ENCODE measurements at regions not wholly inside any gene's neighbourhood (a gene's known extent, or its start where the extent isn't known, plus 50 kb on each side); places are given as distances from the start of the nearest gene placed in this dataset.

GRCh38 chr2:180190851-180191250 lies 183.8 kb upstream of the CWC22 start:
- DNase-seq: no peak

- no peak for DNase-seq
Observed at GRCh38 chr2:180187611-180188010, 180.5 kb upstream of the CWC22 start.

GRCh38 chr2:180184506-180184905 lies 177.4 kb upstream of the CWC22 start:
- DNase-seq: no peak

- DNase-seq: no peak
Observed at GRCh38 chr2:180180511-180180910, 173.4 kb upstream of the CWC22 start.

- DNase-seq: no peak
Observed at GRCh38 chr2:180177534-180177933, 170.4 kb upstream of the CWC22 start.

DNA sequence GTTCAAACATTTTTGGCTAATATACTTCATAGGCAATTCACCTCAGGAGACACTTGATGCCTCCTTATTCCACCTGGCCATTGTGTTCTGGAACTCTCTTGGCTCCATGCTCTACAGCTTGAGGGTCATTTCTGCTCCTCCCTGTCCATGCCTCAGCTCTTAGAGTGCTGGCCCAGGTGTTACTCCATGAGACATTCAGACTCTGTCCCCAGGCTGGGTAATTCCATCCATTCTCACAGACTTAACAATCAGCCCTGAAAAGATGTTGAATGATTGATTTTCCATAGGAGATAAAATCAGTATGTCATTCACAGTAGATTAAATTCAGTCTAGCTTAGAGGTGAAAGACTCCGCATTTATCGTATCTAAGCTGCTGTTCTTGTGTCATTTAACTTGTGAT lies 168.6 kb upstream of the CWC22 start:
- DNase-seq: no peak

DNA sequence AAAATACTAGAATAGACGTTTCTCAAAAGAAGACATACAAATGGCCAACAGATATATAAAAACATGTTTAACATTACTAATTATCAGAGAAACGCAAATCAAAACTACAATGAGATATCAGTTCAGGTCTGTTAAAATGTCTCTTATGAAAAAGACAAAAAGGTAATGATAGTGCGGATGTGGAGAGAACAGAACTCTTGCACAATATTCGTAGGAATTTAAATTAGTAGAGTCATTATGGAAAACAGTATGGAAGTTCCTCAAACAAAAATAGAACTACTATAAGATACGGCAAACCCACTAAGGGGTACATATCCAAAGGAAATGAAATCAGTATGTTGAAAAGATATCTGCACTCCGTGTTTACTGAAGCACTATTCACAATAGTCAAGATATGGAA lies 167.5 kb upstream of the CWC22 start:
- DNase-seq: no peak

GRCh38 chr2:180169474-180169873 lies 162.4 kb upstream of the CWC22 start:
- DNase-seq: no peak

DNA sequence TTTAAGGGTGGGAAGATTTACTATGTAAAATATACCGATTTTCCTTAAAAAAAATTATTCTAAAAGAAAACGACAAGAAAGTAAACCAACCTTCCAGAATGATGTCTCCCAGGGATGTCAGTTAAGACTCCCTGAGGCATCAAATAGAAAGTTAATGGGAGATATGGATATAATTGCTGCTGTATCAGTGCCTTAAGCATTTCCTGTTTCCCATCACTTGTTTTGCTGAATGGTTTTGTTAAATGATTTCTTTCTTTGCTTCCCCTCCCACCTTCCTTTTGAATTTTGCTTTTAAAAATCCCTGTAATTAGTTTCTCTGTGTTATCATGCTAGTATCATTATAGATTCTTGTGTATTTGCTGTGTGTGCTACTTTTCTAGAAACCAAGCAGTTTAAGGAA lies 154.3 kb upstream of the CWC22 start:
- no peak for DNase-seq

DNA sequence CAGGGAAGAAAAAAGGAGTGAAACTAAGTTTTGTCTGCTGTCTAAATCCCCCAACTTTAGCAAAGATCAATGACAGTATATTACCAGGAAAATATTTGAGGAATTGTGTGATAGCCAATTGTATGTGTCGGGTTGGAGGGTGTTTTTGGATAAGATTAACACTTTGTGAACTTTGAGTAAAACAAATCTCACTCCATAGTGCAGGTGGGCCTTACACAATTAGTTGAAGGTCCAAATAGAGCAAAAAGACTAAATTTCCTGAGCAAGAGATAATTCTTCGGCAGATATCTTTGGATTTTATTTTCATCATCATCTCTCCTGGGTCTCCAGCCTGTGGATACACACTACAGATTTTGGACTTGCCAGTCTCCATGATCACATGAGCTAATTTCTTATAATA lies 152.8 kb upstream of the CWC22 start:
- no peak for DNase-seq

- DNase-seq: no peak
Observed at GRCh38 chr2:180158961-180159360, 151.9 kb upstream of the CWC22 start.

GRCh38 chr2:180156651-180157050 lies 149.6 kb upstream of the CWC22 start:
- no peak for DNase-seq

GRCh38 chr2:180150606-180151005 lies 143.5 kb upstream of the CWC22 start:
- no peak for DNase-seq

DNA sequence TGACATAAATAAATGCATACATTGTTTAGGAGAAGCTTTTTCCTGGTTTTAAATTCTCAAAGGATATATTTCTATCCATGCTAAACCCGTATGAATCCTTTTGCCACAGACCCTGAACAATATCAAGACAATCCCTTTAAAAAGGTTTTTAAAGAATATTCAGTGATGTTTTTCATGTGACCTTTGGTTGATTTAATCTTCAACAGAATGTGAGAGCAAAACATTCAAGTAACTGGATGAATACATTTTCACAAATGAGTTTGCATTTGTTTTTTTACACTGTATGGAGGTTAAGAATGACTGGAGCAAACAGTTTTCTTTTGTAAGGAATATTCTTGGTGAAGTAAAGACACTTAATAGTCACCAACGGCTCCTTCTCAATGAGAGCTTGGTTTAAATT lies 139.4 kb upstream of the CWC22 start:
- DNase-seq: no peak

- no peak for DNase-seq
Observed at GRCh38 chr2:180146114-180146513, 139.0 kb upstream of the CWC22 start.

- no peak for DNase-seq
Observed at GRCh38 chr2:180145163-180145562, 138.1 kb upstream of the CWC22 start.

DNA sequence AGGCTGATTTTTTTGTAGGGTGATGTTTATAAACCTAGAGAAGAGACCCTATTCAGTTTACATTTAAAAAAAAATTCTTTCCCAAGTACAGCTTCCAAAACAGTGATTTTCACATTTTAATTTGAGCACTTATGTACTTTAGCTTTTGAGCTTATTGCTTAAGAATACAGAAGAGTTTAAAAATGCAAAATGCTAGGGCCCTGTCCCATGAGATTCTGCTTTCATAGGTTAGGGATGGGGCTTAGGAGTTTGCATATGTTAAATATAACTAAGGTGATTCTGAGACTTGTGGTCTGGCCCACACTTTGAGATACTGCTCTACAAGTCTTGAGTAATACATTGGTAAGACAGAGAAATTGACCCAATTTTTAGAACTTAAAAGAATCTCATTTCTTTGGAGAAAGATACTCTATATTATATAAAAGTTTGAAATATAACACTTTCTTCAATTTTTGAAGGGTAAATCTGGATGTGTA lies 137.3 kb upstream of the CWC22 start:
- DNase-seq: no peak

DNA sequence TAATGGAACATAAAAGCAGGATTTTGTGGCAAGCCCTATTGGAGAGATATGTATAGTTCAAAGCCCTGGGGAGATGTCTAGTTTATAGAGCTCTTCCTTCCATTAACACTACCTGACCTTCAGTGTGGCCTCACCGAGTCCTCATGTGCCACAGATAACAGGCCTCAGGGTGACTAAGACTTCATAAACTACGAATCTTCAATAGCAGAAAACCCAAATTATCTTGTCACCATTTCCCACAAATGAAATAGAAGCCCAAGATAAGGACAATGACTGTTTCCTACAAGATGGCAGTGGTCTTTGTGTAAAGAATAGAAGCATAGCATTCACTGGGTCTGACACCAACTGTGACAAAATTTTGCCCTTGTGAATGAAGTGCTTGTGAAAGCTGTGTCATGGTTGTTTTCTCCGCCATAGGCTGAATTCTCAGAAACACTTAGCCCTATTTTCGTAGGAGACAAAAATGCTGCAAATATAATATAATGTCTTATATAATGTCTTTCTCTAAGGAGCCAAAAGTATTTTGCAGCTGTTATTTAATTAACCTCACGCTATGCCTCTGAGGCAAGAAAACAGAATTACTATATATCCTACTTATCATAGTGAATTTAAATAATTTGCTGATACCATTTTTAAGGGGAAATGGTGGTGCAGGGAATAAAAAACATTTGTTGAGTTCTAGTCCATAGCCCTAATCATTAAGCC lies 136.7 kb upstream of the CWC22 start:
- no peak for DNase-seq

GRCh38 chr2:180141600-180141999 lies 134.5 kb upstream of the CWC22 start:
- no peak for DNase-seq

DNA sequence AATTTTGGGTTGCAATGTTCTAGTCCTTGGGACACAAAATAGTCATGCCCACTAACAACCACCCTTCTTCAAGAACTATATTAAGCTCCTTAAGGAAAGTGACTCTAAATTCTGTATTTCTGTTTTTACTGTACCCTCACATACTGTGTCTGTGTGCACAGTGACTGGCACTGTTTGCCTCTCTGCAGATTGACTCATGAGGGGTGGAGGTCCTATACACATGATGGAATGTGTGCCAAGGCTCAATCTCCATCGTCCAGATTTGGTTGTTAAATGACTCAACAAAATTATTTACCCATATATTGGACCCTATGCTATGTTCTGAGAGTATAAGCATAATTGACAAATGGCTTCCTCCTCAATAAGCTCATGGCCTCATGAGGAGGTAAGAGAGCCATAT lies 126.6 kb upstream of the CWC22 start:
- no peak for DNase-seq

- no peak for DNase-seq
Observed at GRCh38 chr2:180130403-180130802, 123.3 kb upstream of the CWC22 start.

DNA sequence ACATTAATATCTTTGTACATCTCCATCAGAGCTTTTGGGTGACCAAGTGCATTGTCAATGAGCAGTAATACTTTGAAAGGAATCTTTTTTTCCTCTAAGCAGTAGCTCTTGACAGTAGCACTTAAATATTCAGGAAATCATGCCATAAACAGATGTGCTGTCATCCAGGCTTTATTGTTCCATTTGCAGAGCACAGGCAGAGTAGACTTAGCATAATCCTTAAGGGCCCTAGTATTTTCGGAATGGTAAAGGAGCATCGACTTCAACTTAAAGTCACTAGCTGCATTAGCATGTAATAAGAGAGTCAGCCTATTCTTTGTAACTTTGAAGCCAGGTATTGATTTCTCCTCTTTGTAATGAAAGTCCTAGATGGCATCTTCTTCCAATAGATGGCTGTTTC lies 121.8 kb upstream of the CWC22 start:
- DNase-seq: no peak

DNA sequence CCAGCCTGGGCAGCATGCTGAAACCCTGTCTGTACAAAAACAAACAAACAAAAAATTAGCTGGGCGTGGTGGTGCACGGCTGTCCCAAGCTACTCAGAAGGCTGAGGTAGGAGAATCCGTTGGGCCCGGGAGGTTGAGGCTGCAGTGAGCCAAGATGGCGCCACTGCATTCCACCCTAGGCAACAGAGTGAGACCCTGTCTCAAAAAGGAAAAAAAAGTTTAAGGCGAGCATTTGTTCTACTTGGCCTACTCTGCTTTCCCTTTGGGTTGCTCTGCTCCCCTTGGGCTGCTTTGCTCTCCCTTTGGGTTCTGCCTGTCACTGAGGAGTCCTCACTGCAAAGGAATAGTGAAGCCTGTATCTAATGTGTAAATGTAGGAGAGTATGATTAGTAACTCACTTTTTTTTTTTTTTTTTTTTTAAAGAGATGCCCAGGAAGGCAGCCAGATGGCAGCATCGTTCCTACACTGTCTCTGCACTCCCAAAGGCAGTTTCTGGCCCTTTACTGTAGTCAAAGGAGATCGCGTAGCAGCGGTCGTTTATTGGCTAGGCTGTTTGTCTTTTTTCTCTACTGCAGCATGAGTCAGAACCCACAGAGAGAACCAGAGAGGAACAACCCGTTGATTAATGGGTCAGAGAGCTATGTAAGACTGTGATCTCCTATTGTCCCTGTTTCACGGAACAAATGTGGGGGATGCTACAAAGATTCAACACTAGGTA lies 118.3 kb upstream of the CWC22 start:
- peak; percentile 55 for DNase-seq

DNA sequence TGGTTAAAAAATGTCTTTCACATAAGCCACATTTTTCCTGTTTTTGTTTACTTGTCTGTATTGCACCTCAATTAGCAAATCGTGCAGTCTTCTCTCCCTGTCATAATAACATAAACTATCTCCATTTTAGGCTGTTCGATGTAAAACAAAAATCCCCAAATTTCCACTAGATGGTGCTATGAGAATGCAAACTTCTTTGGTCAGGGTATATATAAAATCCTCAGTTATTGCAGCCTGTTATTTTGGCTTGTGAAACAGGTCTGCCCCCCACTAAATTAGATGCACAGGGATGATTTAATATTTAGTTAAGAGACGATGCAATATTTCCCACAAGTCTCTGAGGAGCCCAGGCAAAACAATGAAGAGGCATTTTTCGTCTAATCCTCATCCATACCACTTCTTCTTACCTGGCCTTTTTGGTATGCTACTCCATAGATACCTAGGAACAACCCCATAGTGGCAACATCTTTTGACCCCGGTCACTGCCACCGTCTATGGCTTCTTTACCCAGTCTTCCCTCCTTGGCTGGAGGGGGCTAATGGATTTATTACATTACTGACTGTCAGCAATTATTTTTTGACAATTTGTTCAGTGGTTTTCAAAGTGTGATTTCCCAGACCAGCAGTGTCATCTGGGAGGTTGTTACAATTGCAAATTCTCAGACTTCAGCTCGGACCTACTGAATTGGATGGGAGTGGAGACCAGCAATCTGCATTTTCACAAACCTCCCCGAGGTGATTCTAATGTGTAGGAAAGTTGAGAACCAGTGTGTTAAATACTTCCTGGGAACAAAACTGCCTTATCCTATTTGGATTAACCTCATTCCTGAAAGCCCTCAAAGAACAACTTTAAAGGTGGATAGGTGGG lies 117.4 kb upstream of the CWC22 start:
- no peak for DNase-seq

All from activated CD8-positive, alpha-beta memory T cell treated with anti-CD3 and anti-CD28 coated beads for 24 hours (primary cell).